DOHH2 (cell line): ENCODE measurements at regions not wholly inside any gene's neighbourhood (a gene's known extent, or its start where the extent isn't known, plus 50 kb on each side); places are given as distances from the start of the nearest gene placed in this dataset.

Experiments
- CTCF ChIP-seq: fragments of 200-600 bp; sonication (generic); IDR thresholded peaks from one replicate; pipeline ENCODE4 v1.5.1; 2014; ENCODE audit warnings: antibody characterized with exemption, mild to moderate bottlenecking, low read depth, low read length; ENCODE audit not compliant: poor library complexity, severe bottlenecking
- EZH2phosphoT487 ChIP-seq: fragments of 200-600 bp; sonication (generic); IDR thresholded peaks from 2 replicates; pipeline ENCODE4 v1.6.1; 2017; ENCODE audit warnings: borderline replicate concordance, mild to moderate bottlenecking, antibody characterized with exemption, low read length, moderate library complexity, mixed read lengths

GRCh38 chr10:24091256-24091655 lies 117.7 kb upstream of the KIAA1217 start:
- TF ChIP-seq CTCF: no peak
- no peak for TF ChIP-seq EZH2phosphoT487
